KG1 (cell line): ENCODE measurements at regions not wholly inside any gene's neighbourhood (a gene's known extent, or its start where the extent isn't known, plus 50 kb on each side); places are given as distances from the start of the nearest gene placed in this dataset.
"Not testable (repeated sequence)": the region's sequence is repeated elsewhere in the genome, so short reads cannot be mapped to it uniquely, and the experiment has no call there.

Experiments used
- DNase-seq: peaks from one replicate; lab custom pipeline; 2025; lab: John Stamatoyannopoulos, UW

- DNase-seq, result no peak
Measured at GRCh38 chr2:53490659-53491058, 276.9 kb upstream of the CHAC2 start.

- not testable (repeated sequence) for DNase-seq
Measured at GRCh38 chr2:53486185-53486899, 281.3 kb upstream of the CHAC2 start.

- no peak for DNase-seq
Measured at GRCh38 chr2:53485021-53485728, 282.4 kb upstream of the CHAC2 start.

DNA sequence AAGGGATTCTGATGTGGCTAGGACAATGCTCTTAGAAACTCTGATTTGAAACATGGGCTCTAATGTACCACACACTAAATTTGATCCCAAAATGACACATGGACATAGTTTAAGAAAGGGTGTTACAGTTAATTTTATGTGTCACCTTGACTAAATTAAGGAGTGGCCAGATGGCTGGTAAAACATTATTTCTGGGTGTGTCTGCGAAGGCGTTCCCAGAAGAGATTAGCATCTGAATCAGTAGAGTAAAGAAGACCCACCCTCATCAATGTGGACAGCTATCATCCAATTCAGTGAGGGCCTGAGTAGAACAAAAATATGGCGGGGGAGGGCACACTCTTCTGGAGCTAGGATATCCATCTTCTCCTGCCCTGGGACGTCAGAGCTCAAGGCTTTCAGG is 283.1 kb upstream of the CHAC2 start:
- no peak for DNase-seq

DNA sequence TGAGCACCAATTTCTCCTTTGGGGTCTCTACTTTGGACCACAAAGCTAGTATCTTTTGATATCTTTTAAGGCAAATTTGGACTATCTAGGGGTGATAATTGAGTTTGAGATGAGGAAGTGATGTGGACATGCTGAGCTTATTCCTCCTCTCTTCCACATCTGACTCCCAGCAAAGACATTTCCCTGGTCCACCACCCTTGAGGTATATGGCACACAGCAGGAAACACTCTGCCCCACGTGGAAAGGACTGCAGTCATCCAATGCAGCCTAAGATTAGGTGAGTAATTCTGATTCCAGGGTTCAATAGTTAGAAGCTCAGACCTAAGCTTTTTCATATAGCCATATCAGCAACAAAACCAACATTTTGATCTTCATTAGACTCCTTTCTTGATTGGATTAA is 290.1 kb upstream of the CHAC2 start:
- DNase-seq, result no peak

DNA sequence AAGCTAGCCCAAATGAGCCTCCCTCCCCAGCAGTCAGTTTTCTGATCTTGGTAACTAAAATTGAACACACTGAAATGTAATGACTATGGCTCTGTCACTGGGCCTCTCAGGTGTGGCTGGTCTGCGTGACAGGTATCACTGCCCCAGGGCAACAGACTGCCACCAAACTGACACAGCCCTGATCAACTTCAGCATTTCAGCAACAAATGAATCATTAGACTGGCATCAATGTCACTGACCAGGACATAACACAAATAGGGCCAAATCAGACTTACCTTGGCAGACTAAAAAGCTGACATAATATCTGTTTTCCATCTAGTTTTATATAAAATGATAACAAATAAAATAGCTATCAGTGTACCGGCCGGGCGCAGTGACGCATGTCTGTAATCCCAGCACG is 290.8 kb upstream of the CHAC2 start:
- DNase-seq, result no peak

GRCh38 chr2:53475766-53476165 is 291.8 kb upstream of the CHAC2 start:
- DNase-seq, result no peak

DNA sequence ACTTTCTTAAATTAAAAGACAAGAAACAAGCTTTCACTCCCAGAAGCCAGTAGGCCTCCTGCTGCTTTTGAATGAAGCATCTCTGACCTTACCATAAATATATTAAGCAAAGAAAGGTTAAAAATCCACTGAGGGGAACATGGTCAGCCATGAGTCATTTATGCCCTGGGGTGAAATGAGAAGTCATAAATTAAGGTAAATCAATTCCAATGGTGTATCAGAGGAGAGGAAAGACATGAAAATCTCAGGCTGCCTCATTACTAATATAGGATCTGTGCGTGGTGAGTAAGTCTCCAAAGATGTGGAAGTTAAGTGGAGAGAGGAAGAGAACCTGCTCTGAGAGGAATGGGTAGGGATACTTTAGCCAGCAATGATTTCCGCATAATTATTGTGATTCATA is 292.3 kb upstream of the CHAC2 start:
- DNase-seq, result no peak

GRCh38 chr2:53474914-53475313 is 292.7 kb upstream of the CHAC2 start:
- no peak for DNase-seq

- no peak for DNase-seq
Measured at GRCh38 chr2:53473775-53474311, 293.8 kb upstream of the CHAC2 start.

GRCh38 chr2:53473236-53473635 is 294.4 kb upstream of the CHAC2 start:
- no peak for DNase-seq

DNA sequence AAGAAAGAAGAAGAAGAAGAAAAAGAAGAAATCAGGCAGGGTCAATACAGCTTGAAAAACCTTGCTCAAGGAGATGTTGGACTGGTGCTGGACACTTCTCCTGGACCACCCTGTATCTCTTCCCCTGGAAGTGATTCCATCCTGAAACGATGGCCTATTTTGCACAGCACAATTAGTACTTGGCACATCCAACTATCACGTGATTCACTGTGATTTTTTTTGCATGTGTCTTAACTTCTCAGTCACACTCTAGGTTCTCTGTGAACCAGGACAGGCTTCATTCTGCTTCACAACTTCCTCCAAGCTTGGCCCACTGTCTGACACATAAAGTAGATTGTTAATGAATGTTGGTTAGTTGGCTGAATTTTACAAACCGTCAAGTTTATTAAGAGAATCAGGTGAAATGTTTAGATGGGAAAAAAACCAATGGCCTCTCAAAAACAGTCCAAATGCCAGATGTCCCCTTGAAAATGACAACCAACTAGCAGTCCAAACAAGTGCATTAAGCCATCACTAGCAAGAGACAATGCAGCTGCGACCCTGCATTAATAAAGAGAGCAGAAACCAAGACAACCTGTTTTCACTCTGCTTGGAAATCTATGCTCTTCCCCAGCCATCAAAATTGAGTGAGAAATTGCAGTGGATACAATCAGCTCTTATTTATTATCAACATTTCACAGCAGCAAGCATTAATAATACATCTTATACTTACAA is 300.0 kb upstream of the CHAC2 start:
- no peak for DNase-seq

DNA sequence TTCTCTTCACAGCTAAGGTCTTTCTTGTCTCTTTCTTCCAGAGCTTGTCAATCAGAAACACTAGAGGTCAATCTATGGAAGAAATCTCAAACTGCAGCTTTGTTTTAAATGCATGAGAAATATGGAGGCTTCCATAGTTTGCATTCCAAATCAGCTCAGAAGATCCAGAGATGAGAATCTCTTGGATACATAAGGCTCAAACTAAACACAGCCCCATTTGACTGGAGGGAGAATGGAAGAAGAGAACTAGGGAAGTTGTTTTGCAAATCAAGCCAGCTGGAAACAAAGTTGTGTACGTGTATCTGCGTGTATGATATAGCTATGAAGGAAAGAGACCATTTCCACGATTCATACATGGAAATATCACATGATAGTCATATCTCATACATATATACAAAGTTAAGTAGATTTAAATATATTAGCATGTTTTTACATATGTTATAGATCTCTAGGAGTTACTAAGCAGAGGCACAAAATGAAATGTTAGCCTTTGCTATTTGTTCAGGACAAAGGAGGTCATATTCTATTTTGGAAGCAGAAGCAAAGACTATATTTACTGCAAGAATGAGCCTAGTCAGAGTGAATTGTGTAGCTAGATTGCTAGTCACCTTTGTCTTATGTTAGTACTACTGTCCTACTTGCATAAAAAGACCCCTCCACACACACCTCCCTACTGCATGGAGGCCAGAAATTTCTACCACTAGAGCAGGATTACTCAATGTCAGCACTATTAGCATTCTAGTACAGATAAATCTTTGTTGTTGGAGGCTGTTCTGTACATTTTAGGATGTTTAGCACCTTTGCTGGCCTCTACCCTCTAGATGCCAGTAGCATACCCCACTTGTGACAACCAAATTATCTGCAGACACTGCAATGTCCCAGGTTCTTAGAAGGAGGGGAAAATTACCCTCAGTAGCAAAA is 303.5 kb upstream of the CHAC2 start:
- no peak for DNase-seq

- DNase-seq, result no peak
Measured at GRCh38 chr2:53460937-53461336, 306.7 kb upstream of the CHAC2 start.

DNA sequence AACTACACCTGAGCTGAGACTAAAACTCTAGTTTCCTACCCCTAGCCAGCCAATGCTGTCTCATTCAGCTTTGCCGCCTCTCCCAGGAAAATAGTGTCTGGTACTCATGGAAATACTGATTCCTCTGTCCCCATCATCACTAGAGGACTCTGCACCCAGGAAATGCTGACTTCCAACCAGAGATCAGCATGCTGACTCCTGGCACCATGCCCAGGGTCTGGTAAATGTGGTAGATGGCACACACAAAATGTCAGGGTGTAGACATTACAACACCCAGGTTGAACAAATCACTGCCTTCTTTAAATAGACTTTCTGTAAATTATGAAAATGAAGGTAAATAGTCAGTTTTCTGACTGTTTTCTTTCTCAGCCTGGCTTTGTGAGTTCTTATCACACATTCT is 307.3 kb upstream of the CHAC2 start:
- DNase-seq, result no peak

DNA sequence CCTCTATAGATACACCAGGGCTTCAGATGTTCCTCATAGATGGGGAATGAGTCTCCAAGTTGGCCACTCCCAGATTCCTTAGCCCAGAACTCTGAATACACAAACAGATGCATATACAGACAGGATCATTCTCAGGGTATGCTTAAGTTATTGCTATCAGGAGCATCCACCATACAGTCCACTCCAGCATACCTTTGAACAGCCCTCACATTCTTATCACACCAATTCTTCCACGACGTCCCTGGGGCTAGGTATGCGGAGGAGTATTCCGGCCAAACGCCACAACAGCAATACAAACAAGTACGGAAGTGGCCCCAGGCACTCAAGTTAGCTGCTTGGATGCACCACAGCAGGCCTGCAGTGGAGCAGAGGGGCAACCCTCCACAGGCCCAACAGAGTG is 312.5 kb upstream of the CHAC2 start:
- no peak for DNase-seq

GRCh38 chr2:53452957-53453748 is 314.5 kb upstream of the CHAC2 start:
- no peak for DNase-seq

- DNase-seq, result no peak
Measured at GRCh38 chr2:53452400-53452799, 315.2 kb upstream of the CHAC2 start.

GRCh38 chr2:53450923-53451322 is 316.7 kb upstream of the CHAC2 start:
- DNase-seq, result no peak

GRCh38 chr2:53448591-53448990 is 319.0 kb upstream of the CHAC2 start:
- DNase-seq, result no peak

DNA sequence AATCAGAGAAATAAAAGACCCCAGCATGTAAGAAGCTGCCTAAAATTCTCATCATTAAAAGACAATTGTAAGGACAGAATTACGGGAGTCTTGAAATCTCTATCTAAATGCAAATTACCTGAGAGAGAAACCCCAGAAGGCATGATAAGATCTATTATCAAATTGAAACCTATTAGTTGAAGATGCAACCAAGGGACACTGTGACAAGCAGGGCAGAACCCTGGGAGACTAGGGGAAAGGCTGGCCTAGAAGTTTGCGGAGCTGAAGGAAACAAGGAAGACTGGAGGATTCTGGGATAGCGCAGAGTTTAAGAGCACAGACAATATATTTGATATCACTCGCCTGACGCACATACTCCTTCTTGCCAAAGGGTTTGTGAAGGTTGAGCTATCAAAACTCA is 319.5 kb upstream of the CHAC2 start:
- no peak for DNase-seq
